Spleen (tissue), 11 donors: ENCODE measurements at regions not wholly inside any gene's neighbourhood (a gene's known extent, or its start where the extent isn't known, plus 50 kb on each side); places are given as distances from the start of the nearest gene placed in this dataset.

Source experiments
- DNase-seq: peaks from one replicate; pipeline ENCODE4 v3.0.0-alpha.2; 2020
- H3K27ac ChIP-seq, 8 donors: fragments of 200-600 bp; sonication (generic) in 7 of 8; 1 replicate in 4 of 8; 2 replicates in 4 of 8; pipeline versions ENCODE4 v1.5.0 to v1.8.0; 2016 to 2021; ENCODE audit warnings: inconsistent platforms in 4 of 8, mild to moderate bottlenecking in 4 of 8, moderate library complexity in 1 of 8
- H3K27me3 ChIP-seq, 7 donors: fragments of 200-600 bp; sonication (generic) in 6 of 7; replicated peaks in 1 of 7; 1 replicate in 4 of 7; 2 replicates in 3 of 7; pipeline versions ENCODE4 v1.5.0 to v1.8.0; 2016 to 2021; ENCODE audit warnings: inconsistent platforms in 3 of 7, mild to moderate bottlenecking in 1 of 7
- H3K36me3 ChIP-seq, 6 donors: fragments of 200-600 bp; sonication (generic) in 5 of 6; 1 replicate in 4 of 6; 2 replicates in 2 of 6; pipeline versions ENCODE4 v1.5.0 to v1.8.0; 2016 to 2021; ENCODE audit warnings: inconsistent platforms in 2 of 6
- H3K4me1 ChIP-seq, 6 donors: fragments of 200-600 bp; sonication (generic) in 5 of 6; 1 replicate in 3 of 6; 2 replicates in 3 of 6; pipeline versions ENCODE4 v1.5.0 to v1.8.0; 2016 to 2021; ENCODE audit warnings: inconsistent platforms in 3 of 6
- H3K4me3 ChIP-seq, 8 donors: fragments of 200-600 bp; sonication (generic) in 7 of 8; 1 replicate in 4 of 8; 2 replicates in 4 of 8; pipeline versions ENCODE4 v1.5.0 to v1.8.0; 2016 to 2021; ENCODE audit warnings: inconsistent platforms in 4 of 8, mild to moderate bottlenecking in 4 of 8, moderate library complexity in 2 of 8
- H3K9me3 ChIP-seq, 8 donors: fragments of 200-600 bp; sonication (generic) in 7 of 8; 1 replicate in 4 of 8; 2 replicates in 4 of 8; pipeline versions ENCODE4 v1.5.0 to v1.8.0; 2016 to 2021; ENCODE audit warnings: inconsistent platforms in 4 of 8
- CTCF ChIP-seq, 11 experiments: fragments of 200-600 bp in 7 of 11; fragments of 450-650 bp in 4 of 11; sonication (generic) in 4 of 11; IDR thresholded peaks in 8 of 11; conservative IDR thresholded peaks in 3 of 11; 1 replicate in 7 of 11; 2 replicates in 4 of 11; pipeline versions ENCODE4 v1.4.0 to v1.8.0; 2016 to 2021; ENCODE audit warnings: antibody characterized with exemption in 11 of 11, inconsistent platforms in 4 of 11, mild to moderate bottlenecking in 1 of 11
- POLR2A ChIP-seq, 3 donors: fragments of 450-650 bp; IDR thresholded peaks; one replicate each; pipeline ENCODE4 v1.5.1; 2017; ENCODE audit warnings: antibody characterized with exemption in 3 of 3, mild to moderate bottlenecking in 1 of 3
- POLR2AphosphoS5 ChIP-seq, 3 donors: sonication (generic); formaldehyde crosslinking; IDR thresholded peaks; one replicate each; pipeline ENCODE4 v1.5.1; 2017; ENCODE audit warnings: antibody characterized with exemption in 3 of 3
- WGBS, 5 donors: extraction: QIAGEN DNeasy Blood & Tissue Kit in 3 of 5; methylation state at CpG; one replicate each; pipeline versions ENCODE4 v1.1.5 to v1.1.7; 2013 to 2018; 5-methylcytosine and 5-hydroxymethylcytosine counted together
- intact Hi-C: fragments of 100-400 bp; cut with DNase I; formaldehyde crosslinking; loops from one replicate; pipeline ENCODE4 v1.15.0; 2023; ENCODE audit warnings: low total_unique reads
- donor health status: healthy with polysubstance abuse.
- donor health status: DM: no; HTN: no; CAD: no; lungs with moderate emphysema.
- donor health status: DM: no; HTN: no; CAD: no.
- donor health status: Bipolar disorder and iron deficiency.
- donor health status: healthy.
- donor health status: DM: no; HTN: no; CAD: no.
- donor health status: DM: yes; HTN: yes; CAD: no.

- no peak for TF ChIP-seq CTCF (IDR thresholded peaks at IDR 0.05 in 8 of 11, conservative IDR thresholded peaks at IDR 0.05 in 3 of 11)
- no peak for TF ChIP-seq POLR2A (IDR thresholded peaks at IDR 0.05)
- no peak for TF ChIP-seq POLR2AphosphoS5 (IDR thresholded peaks at IDR 0.05)
- intact Hi-C loops: no loop called here
- WGBS, 5 donors: 68 to 78% (median 74%) methylated on average over 1 of the region's 1 CpG
- H3K27ac ChIP-seq: no peak overlapping the region
- H3K9me3 ChIP-seq: no peaks in the 10 kb centered on the region
- no peaks in the 10 kb centered on the region for H3K4me1 ChIP-seq
- no peaks in the 10 kb centered on the region for H3K36me3 ChIP-seq
- no peak overlapping the region for H3K4me3 ChIP-seq
- DNase-seq: no peak
- H3K27me3 ChIP-seq: peaks cover 0 to 11% (median 0%) of the 10 kb centered on the region in 7 donors
These were observed 169.8 kb downstream of the CD47 start for GRCh38 chr3:107921038-107921437.

GRCh38 chr3:107920538-107920937, 170.3 kb downstream of the CD47 start:
- TF ChIP-seq CTCF (IDR thresholded peaks at IDR 0.05 in 8 of 11, conservative IDR thresholded peaks at IDR 0.05 in 3 of 11): no peak
- no peak for TF ChIP-seq POLR2A (IDR thresholded peaks at IDR 0.05)
- no peak for TF ChIP-seq POLR2AphosphoS5 (IDR thresholded peaks at IDR 0.05)
- Histone ChIP-seq H3K4me3 (no peak overlapping the region), H3K9me3 (no peaks in the 10 kb centered on the region), H3K4me1 (no peaks in the 10 kb centered on the region), H3K27ac (no peak overlapping the region), H3K36me3 (no peaks in the 10 kb centered on the region), H3K27me3 (peaks cover 0 to 11% (median 0%) of the 10 kb centered on the region in 7 donors)
- 69 to 83% (median 75%) methylated on average over 2 of the region's 2 CpGs for WGBS, 5 donors
- DNase-seq: no peak
- intact Hi-C loops: no loop called here

GRCh38 chr3:107919239-107919638, 171.6 kb downstream of the CD47 start:
- intact Hi-C loops: no loop called here
- no peak for DNase-seq
- Histone ChIP-seq H3K4me1 (no peaks in the 10 kb centered on the region), H3K4me3 (no peak overlapping the region), H3K27me3 (peaks cover 0 to 11% (median 0%) of the 10 kb centered on the region in 7 donors), H3K9me3 (no peaks in the 10 kb centered on the region), H3K27ac (no peak overlapping the region), H3K36me3 (no peaks in the 10 kb centered on the region)
- no peak for TF ChIP-seq CTCF (IDR thresholded peaks at IDR 0.05 in 8 of 11, conservative IDR thresholded peaks at IDR 0.05 in 3 of 11)
- 52 to 92% (median 72%) methylated on average over 3 of the region's 3 CpGs for WGBS, 5 donors

- Histone ChIP-seq H3K27me3 (peaks cover 0 to 11% (median 0%) of the 10 kb centered on the region in 7 donors), H3K4me1 (peaks cover 0 to 9% (median 2%) of the 10 kb centered on the region in 6 donors), H3K27ac (no peak overlapping the region), H3K4me3 (no peak overlapping the region), H3K9me3 (no peaks in the 10 kb centered on the region), H3K36me3 (no peaks in the 10 kb centered on the region)
- TF ChIP-seq POLR2A (IDR thresholded peaks at IDR 0.05): no peak
- TF ChIP-seq CTCF (IDR thresholded peaks at IDR 0.05 in 8 of 11, conservative IDR thresholded peaks at IDR 0.05 in 3 of 11): no peak
- TF ChIP-seq POLR2AphosphoS5 (IDR thresholded peaks at IDR 0.05): no peak
- 80 to 87% (median 85%) methylated on average over 6 of the region's 6 CpGs for WGBS, 5 donors
- intact Hi-C loops: no loop called here
- no peak for DNase-seq
These were observed 174.7 kb downstream of the CD47 start for GRCh38 chr3:107916171-107916570.
